ENCODE measurements at regions not wholly inside any gene's neighbourhood (a gene's known extent, or its start where the extent isn't known, plus 50 kb on each side); places are given as distances from the start of the nearest gene placed in this dataset.

DNA sequence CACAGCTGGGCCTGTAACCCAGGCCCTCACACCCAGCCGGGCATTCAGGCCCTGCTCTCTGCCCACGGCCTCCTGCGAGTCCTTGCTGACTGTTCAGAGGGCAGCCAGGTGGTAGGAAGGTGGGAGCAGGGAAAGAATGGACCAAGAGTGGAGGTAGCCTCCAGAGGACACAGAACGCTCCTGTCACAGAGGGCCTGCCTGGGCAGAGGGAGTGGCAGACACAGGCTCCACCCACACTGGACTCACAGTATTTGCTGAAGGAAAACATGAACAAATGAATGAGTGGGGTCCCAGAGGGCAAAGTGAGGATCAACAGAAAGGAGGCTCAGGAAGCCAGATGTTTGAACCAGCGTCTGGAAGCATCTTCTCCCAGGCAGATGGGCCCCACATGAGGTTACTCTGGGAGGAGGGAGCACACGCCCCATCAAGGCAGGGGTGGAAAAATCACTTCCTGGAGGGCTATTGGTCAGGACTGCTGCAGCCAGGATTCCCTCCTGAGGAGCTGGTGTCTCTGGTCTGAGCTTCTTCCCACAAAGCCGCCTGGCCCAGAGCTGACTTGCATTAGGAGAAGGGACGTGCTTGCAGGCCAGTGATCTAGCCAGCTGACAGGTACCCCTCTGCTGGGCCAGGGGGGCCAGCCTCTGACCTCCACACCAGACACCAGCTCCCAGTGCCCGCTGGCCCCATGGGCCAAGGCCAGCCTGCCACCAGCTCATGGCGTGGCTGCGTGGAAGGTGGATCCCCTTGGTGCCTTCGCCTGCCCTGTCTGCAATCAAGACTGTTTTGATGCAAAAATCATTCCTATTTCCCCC lies 84.0 kb downstream of the THAP12 start:
- no peak overlapping the region for H3K18ac ChIP-seq (ENCODE audit: insufficient read length, low read depth, low read length)
- no peak overlapping the region; the same call in 1 of the 2 replicates for H3K14ac ChIP-seq (ENCODE audit: insufficient read depth, low read length)
- no peaks in the 10 kb centered on the region for H3K79me2 ChIP-seq (ENCODE audit: insufficient read depth, low read length)
- H3K79me1 ChIP-seq (ENCODE audit: insufficient read depth, low read depth, low read length, poor library complexity, severe bottlenecking): no peaks in the 10 kb centered on the region
- TF ChIP-seq, protein P1, sequence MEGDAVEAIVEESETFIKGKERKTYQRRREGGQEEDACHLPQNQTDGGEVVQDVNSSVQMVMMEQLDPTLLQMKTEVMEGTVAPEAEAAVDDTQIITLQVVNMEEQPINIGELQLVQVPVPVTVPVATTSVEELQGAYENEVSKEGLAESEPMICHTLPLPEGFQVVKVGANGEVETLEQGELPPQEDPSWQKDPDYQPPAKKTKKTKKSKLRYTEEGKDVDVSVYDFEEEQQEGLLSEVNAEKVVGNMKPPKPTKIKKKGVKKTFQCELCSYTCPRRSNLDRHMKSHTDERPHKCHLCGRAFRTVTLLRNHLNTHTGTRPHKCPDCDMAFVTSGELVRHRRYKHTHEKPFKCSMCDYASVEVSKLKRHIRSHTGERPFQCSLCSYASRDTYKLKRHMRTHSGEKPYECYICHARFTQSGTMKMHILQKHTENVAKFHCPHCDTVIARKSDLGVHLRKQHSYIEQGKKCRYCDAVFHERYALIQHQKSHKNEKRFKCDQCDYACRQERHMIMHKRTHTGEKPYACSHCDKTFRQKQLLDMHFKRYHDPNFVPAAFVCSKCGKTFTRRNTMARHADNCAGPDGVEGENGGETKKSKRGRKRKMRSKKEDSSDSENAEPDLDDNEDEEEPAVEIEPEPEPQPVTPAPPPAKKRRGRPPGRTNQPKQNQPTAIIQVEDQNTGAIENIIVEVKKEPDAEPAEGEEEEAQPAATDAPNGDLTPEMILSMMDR (conservative IDR thresholded peaks at IDR 0.05): no peak
- H3K23ac ChIP-seq (ENCODE audit: insufficient read length, low read depth, low read length): no peak overlapping the region
- no CpG with 5 or more reads among the region's 12 CpGs for WGBS (ENCODE audit: extremely low coverage, insufficient read length, low lambda C conversion rate)
- no peak overlapping the region for H3K4me2 ChIP-seq (ENCODE audit: insufficient read depth, insufficient read length, low read length)
- H3K27ac Mint-ChIP-seq: no peak overlapping the region
- H3K4ac ChIP-seq (ENCODE audit: low read depth, low read length): no peak overlapping the region
- no peak overlapping the region for H3K9ac ChIP-seq (ENCODE audit: extremely low read depth, insufficient read length, low read length)
- H2BK5ac ChIP-seq (ENCODE audit: insufficient read length, low read length): no peak overlapping the region
- H4K5ac ChIP-seq (ENCODE audit: insufficient read length, low read depth, low read length): no peak overlapping the region
- no peak overlapping the region for H2BK15ac ChIP-seq (ENCODE audit: low read depth, low read length)
- no peaks in the 10 kb centered on the region for H3K23me2 ChIP-seq (ENCODE audit: insufficient read length, low read depth, low read length, poor library complexity, severe bottlenecking)
- peaks cover 2% of the 10 kb centered on the region for H3K27me3 Mint-ChIP-seq (ENCODE audit: low read depth)
- H4K8ac ChIP-seq (replicated peaks; ENCODE audit: insufficient read length, low read depth, low read length): no peak overlapping the region
- no peak overlapping the region for H2BK20ac ChIP-seq (ENCODE audit: low read depth, low read length, poor library complexity, severe bottlenecking)
- no peak overlapping the region for H4K91ac ChIP-seq (ENCODE audit: insufficient read length, low read depth, low read length)
- H3K9me3 Mint-ChIP-seq: no peaks in the 10 kb centered on the region
- H3K27me3 ChIP-seq (ENCODE audit: insufficient read depth, low read length): no peaks in the 10 kb centered on the region
- DNase-seq: no peak
- H2BK120ac ChIP-seq (ENCODE audit: low read depth, low read length, poor library complexity, severe bottlenecking): no peak overlapping the region
- H3K4me1 ChIP-seq (ENCODE audit: insufficient read depth, low read length): no peaks in the 10 kb centered on the region
- no peak overlapping the region for H3K27ac ChIP-seq (ENCODE audit: insufficient read length, low read depth, low read length)
- H3T11ph ChIP-seq (ENCODE audit: low read length): no peak overlapping the region
- H3K4me3 Mint-ChIP-seq: no peak overlapping the region; a peak in 1 of 5 replicates
- H2BK12ac ChIP-seq (ENCODE audit: insufficient read length, low read depth, low read length): no peak overlapping the region
- H2AK5ac ChIP-seq (ENCODE audit: insufficient read length, low read length): no peak overlapping the region
- no peak overlapping the region for H2AFZ ChIP-seq (ENCODE audit: low read length)
- 0 out of 4 replicates have a peak, but pooled peaks cover 0 to 3% of the 10 kb centered on the region in 2 experiments for H3K4me1 Mint-ChIP-seq
- H3K9me3 ChIP-seq (ENCODE audit: control insufficient read depth, low read depth, low read length): no peaks in the 10 kb centered on the region
- no peaks in the 10 kb centered on the region for H3K36me3 Mint-ChIP-seq (ENCODE audit: insufficient read depth in 1 of 3, low read depth in 3 of 3)
- no peaks in the 10 kb centered on the region for H4K20me1 ChIP-seq (ENCODE audit: control insufficient read depth, insufficient read depth, insufficient read length)
- H3K56ac ChIP-seq (ENCODE audit: insufficient read length, low read depth, low read length): no peak overlapping the region

All from H9 (cell line).